Lower leg skin (tissue), 3 donors: ENCODE measurements at regions not wholly inside any gene's neighbourhood (a gene's known extent, or its start where the extent isn't known, plus 50 kb on each side); places are given as distances from the start of the nearest gene placed in this dataset.

Experiments used
- POLR2A ChIP-seq, 2 donors: fragments of 450-650 bp; IDR thresholded peaks; one replicate each; pipeline ENCODE4 v1.6.1; 2016 to 2017; ENCODE audit warnings: antibody characterized with exemption in 2 of 2, mild to moderate bottlenecking in 1 of 2, moderate library complexity in 1 of 2
- TF ChIP-seq, protein P1 (sequence below), 3 donors: fragments of 450-650 bp; IDR thresholded peaks; one replicate each; pipeline ENCODE4 v1.5.1; 2016; ENCODE audit warnings: antibody characterized with exemption in 3 of 3, mild to moderate bottlenecking in 3 of 3, moderate library complexity in 2 of 3

DNA sequence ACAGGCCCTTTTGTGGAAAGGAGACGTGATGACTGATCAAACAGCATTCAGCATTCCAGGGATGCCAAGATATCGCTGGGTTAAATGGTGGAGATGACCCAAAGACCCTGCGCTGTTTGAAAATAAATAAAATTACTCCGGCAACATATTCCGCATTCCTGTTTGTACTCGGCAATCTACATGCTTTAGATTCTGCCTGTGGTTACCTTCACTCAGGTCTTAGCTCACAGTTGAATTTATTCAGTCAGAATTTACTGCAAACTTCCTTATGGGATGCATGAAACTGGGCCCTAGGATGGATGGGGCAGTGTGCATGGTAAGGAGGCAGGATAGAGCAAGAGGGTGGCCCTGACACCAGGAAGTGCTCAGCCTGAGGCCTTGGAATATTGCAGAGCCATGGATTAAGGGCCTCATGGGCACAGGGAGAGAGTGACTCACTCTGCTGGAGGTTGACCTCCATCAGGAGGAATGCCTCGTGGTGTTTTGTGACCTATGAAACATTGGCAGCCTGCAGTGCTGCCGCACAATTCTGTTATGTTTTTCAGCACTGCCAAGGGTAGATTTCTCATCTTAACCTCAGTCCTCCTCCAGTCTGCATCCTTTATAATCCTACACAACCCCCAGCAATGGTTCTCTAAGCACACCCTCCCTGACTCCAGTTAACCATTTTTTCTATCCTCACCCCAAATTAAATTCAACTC, 321.4 kb downstream of the IRS1 start:
- TF ChIP-seq, protein P1, sequence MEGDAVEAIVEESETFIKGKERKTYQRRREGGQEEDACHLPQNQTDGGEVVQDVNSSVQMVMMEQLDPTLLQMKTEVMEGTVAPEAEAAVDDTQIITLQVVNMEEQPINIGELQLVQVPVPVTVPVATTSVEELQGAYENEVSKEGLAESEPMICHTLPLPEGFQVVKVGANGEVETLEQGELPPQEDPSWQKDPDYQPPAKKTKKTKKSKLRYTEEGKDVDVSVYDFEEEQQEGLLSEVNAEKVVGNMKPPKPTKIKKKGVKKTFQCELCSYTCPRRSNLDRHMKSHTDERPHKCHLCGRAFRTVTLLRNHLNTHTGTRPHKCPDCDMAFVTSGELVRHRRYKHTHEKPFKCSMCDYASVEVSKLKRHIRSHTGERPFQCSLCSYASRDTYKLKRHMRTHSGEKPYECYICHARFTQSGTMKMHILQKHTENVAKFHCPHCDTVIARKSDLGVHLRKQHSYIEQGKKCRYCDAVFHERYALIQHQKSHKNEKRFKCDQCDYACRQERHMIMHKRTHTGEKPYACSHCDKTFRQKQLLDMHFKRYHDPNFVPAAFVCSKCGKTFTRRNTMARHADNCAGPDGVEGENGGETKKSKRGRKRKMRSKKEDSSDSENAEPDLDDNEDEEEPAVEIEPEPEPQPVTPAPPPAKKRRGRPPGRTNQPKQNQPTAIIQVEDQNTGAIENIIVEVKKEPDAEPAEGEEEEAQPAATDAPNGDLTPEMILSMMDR (IDR thresholded peaks at IDR 0.05): no peak
- no peak for TF ChIP-seq POLR2A (IDR thresholded peaks at IDR 0.05)
